ENCODE measurements at regions not wholly inside any gene's neighbourhood (a gene's known extent, or its start where the extent isn't known, plus 50 kb on each side); places are given as distances from the start of the nearest gene placed in this dataset.

GRCh38 chr10:60728056-60728455 is 50.2 kb upstream of the CDK1 start:
- TF ChIP-seq CTCF (conservative IDR thresholded peaks at IDR 0.05; ENCODE audit: low read length) = no peak
- DNase-seq (ENCODE audit: low read depth) = no peak

GRCh38 chr10:60726257-60726656 is 52.0 kb upstream of the CDK1 start:
- TF ChIP-seq CTCF (conservative IDR thresholded peaks at IDR 0.05; ENCODE audit: low read length) = no peak

More at GRCh38 chr10:60728056-60728455, 50.2 kb upstream of the CDK1 start:
- no peak overlapping the region for H3K4me3 ChIP-seq (ENCODE audit: low read length)

GRCh38 chr10:60722623-60723022 is 55.7 kb upstream of the CDK1 start:
- H3K4me3 ChIP-seq (ENCODE audit: low read length) = no peak overlapping the region
- no peak for DNase-seq (ENCODE audit: low read depth)
- TF ChIP-seq CTCF (conservative IDR thresholded peaks at IDR 0.05; ENCODE audit: low read length) = no peak

More at GRCh38 chr10:60726257-60726656, 52.0 kb upstream of the CDK1 start:
- H3K4me3 ChIP-seq (ENCODE audit: low read length) = no peak overlapping the region
- no peak for DNase-seq (ENCODE audit: low read depth)

- H3K4me3 ChIP-seq (ENCODE audit: low read length) = no peak overlapping the region
- no peak for TF ChIP-seq CTCF (conservative IDR thresholded peaks at IDR 0.05; ENCODE audit: low read length)
- DNase-seq (ENCODE audit: low read depth) = no peak
Measured at GRCh38 chr10:60719721-60720120, 58.6 kb upstream of the CDK1 start.

- H3K4me3 ChIP-seq (ENCODE audit: low read length) = no peak overlapping the region
- TF ChIP-seq CTCF (conservative IDR thresholded peaks at IDR 0.05; ENCODE audit: low read length) = no peak
- DNase-seq (ENCODE audit: low read depth) = no peak
Measured at GRCh38 chr10:60718886-60719285, 59.4 kb upstream of the CDK1 start.

- TF ChIP-seq CTCF (conservative IDR thresholded peaks at IDR 0.05; ENCODE audit: low read length) = no peak
- DNase-seq (ENCODE audit: low read depth) = no peak
- H3K4me3 ChIP-seq (ENCODE audit: low read length) = no peak overlapping the region
Measured at GRCh38 chr10:60717852-60718251, 60.4 kb upstream of the CDK1 start.

- DNase-seq (ENCODE audit: low read depth) = no peak
- H3K4me3 ChIP-seq (ENCODE audit: low read length) = no peak overlapping the region
- TF ChIP-seq CTCF (conservative IDR thresholded peaks at IDR 0.05; ENCODE audit: low read length) = no peak
Measured at GRCh38 chr10:60714233-60714632, 64.0 kb upstream of the CDK1 start.

Measured in AG10803 (cell line).